ENCODE measurements at regions not wholly inside any gene's neighbourhood (a gene's known extent, or its start where the extent isn't known, plus 50 kb on each side); places are given as distances from the start of the nearest gene placed in this dataset.
"Not testable (repeated sequence)": the region's sequence is repeated elsewhere in the genome, so short reads cannot be mapped to it uniquely, and the experiment has no call there.

- no peaks in the 10 kb centered on the region for H3K9me2 ChIP-seq (ENCODE audit: insufficient read depth, low read length)
- no peak overlapping the region for H2AFZ ChIP-seq (ENCODE audit: low read depth, low read length)
- no peak overlapping the region for H3K4me2 ChIP-seq (ENCODE audit: low read length)
- TF ChIP-seq SMC3 (conservative IDR thresholded peaks at IDR 0.05; ENCODE audit: poor library complexity) (no peak), POLR2AphosphoS5 (IDR thresholded peaks at IDR 0.05) (no peak), RAD21 (conservative IDR thresholded peaks at IDR 0.05) (no peak), REST (IDR thresholded peaks at IDR 0.05; ENCODE audit: borderline replicate concordance) (no peak), EP300 (conservative IDR thresholded peaks at IDR 0.05; ENCODE audit: poor library complexity, severe bottlenecking) (no peak), EZH2 (IDR thresholded peaks at IDR 0.05; ENCODE audit: borderline replicate concordance, insufficient read depth, low read length, poor library complexity, severe bottlenecking) (no peak), CTCF (IDR thresholded peaks at IDR 0.05; ENCODE audit: poor library complexity, severe bottlenecking) (no peak), MXI1 (conservative IDR thresholded peaks at IDR 0.05; ENCODE audit: poor library complexity, severe bottlenecking) (no peak), TAF1 (IDR thresholded peaks at IDR 0.05; ENCODE audit: low read depth) (no peak)
- H3K9me3 ChIP-seq (ENCODE audit: low read length), result no peaks in the 10 kb centered on the region
- H3K27ac ChIP-seq (ENCODE audit: low read length), result no peak overlapping the region
- no peaks in the 10 kb centered on the region for H3K27me3 ChIP-seq (ENCODE audit: insufficient read depth, low read depth, low read length)
- no peaks in the 10 kb centered on the region for H4K20me1 ChIP-seq (ENCODE audit: insufficient read depth)
- H3K36me3 ChIP-seq (ENCODE audit: insufficient read depth, low read length), result no peaks in the 10 kb centered on the region
- H3K79me2 ChIP-seq (replicated peaks; ENCODE audit: insufficient read depth, low read length), result no peaks in the 10 kb centered on the region
- no peak overlapping the region for H3K9ac ChIP-seq (ENCODE audit: low read length)
- H3K4me3 ChIP-seq (ENCODE audit: low read length), result no peak overlapping the region
- H3F3A ChIP-seq (ENCODE audit: insufficient read depth, low read length, poor library complexity, severe bottlenecking), result no peaks in the 10 kb centered on the region
These were observed 446.6 kb downstream of the BUD13 start for GRCh38 chr11:116326146-116326545.

GRCh38 chr11:116325247-116325646, 447.5 kb downstream of the BUD13 start:
- no peaks in the 10 kb centered on the region for H4K20me1 ChIP-seq (ENCODE audit: insufficient read depth)
- H3K4me3 ChIP-seq (ENCODE audit: low read length), result no peak overlapping the region
- H2AFZ ChIP-seq (ENCODE audit: low read depth, low read length), result no peak overlapping the region
- H3K9me3 ChIP-seq (ENCODE audit: low read length), result no peaks in the 10 kb centered on the region
- H3K36me3 ChIP-seq (ENCODE audit: insufficient read depth, low read length), result no peaks in the 10 kb centered on the region
- H3K27ac ChIP-seq (ENCODE audit: low read length), result no peak overlapping the region
- TF ChIP-seq MXI1 (conservative IDR thresholded peaks at IDR 0.05; ENCODE audit: poor library complexity, severe bottlenecking), result no peak
- TF ChIP-seq CTCF (IDR thresholded peaks at IDR 0.05; ENCODE audit: poor library complexity, severe bottlenecking), result no peak
- no peaks in the 10 kb centered on the region for H3K27me3 ChIP-seq (ENCODE audit: insufficient read depth, low read depth, low read length)
- no peak overlapping the region for H3K9ac ChIP-seq (ENCODE audit: low read length)
- no peaks in the 10 kb centered on the region for H3K79me2 ChIP-seq (replicated peaks; ENCODE audit: insufficient read depth, low read length)
- H3K9me2 ChIP-seq (ENCODE audit: insufficient read depth, low read length), result no peaks in the 10 kb centered on the region
- H3K4me2 ChIP-seq (ENCODE audit: low read length), result no peak overlapping the region
- no peaks in the 10 kb centered on the region for H3F3A ChIP-seq (ENCODE audit: insufficient read depth, low read length, poor library complexity, severe bottlenecking)

- not testable (repeated sequence) for H4K20me1 ChIP-seq (ENCODE audit: insufficient read depth); H2AFZ ChIP-seq (ENCODE audit: low read depth, low read length); H3K9me2 ChIP-seq (ENCODE audit: insufficient read depth, low read length); H3K36me3 ChIP-seq (ENCODE audit: insufficient read depth, low read length); H3K27ac ChIP-seq (ENCODE audit: low read length); H3K4me3 ChIP-seq (ENCODE audit: low read length); H3F3A ChIP-seq (ENCODE audit: insufficient read depth, low read length, poor library complexity, severe bottlenecking); H3K79me2 ChIP-seq (replicated peaks; ENCODE audit: insufficient read depth, low read length); H3K9me3 ChIP-seq (ENCODE audit: low read length); H3K27me3 ChIP-seq (ENCODE audit: insufficient read depth, low read depth, low read length); H3K4me2 ChIP-seq (ENCODE audit: low read length); H3K9ac ChIP-seq (ENCODE audit: low read length)
These were observed 448.7 kb downstream of the BUD13 start for GRCh38 chr11:116324077-116324476.

All from neural cell (in vitro differentiated cells).